IMR-90 (cell line): ENCODE measurements at regions not wholly inside any gene's neighbourhood (a gene's known extent, or its start where the extent isn't known, plus 50 kb on each side); places are given as distances from the start of the nearest gene placed in this dataset.

Experiments
- ATAC-seq: fragments of 200-7000 bp; cut with Tn5 transposase; 2 replicates; pipeline ENCODE4 v1.9.1; 2020; ENCODE audit warnings: low read depth, mild to moderate bottlenecking, moderate library complexity
- BruUV-seq: library from RNA; stranded (reverse); fragments of 400-500 nt; replicated peaks from 2 replicates; lab custom pipeline; 2021; lab: Mats Ljungman, UMichigan
- CTCF ChIA-PET: fragments of 300-600 bp; formaldehyde crosslinking; extraction: SDS; loops from one replicate; lab custom pipeline; 2021; ENCODE audit warnings: antibody characterized with exemption; lab: Yijun Ruan, JAX
- POLR2A ChIA-PET: fragments of 300-600 bp; sonication (Branson Sonifier 250); formaldehyde crosslinking; loops from one replicate; lab custom pipeline; 2022; ENCODE audit warnings: antibody characterized with exemption; ENCODE audit not compliant: unreplicated experiment; lab: Charles Lee
- DNase-seq: peaks from one replicate; pipeline ENCODE4 v3.0.0; 2013
- H2AFZ ChIP-seq: replicated peaks from 2 replicates; pipeline ENCODE3; 2013; ENCODE audit warnings: low read length, mild to moderate bottlenecking; ENCODE audit not compliant: poor library complexity
- H2AK5ac ChIP-seq: 2 replicates; pipeline ENCODE4 v1.6.1; 2013; ENCODE audit warnings: low read depth, low read length, inconsistent platforms
- H2AK9ac ChIP-seq: replicated peaks from 2 replicates; pipeline ENCODE3; 2013; ENCODE audit warnings: mild to moderate bottlenecking, low read depth, low read length, moderate library complexity; ENCODE audit not compliant: poor library complexity
- H2BK120ac ChIP-seq: 2 replicates; pipeline ENCODE4 v1.6.1; 2013; ENCODE audit warnings: low read depth, low read length, inconsistent platforms
- H2BK15ac ChIP-seq: 3 replicates; pipeline ENCODE4 v1.6.1; 2013; ENCODE audit warnings: low read depth, low read length, inconsistent platforms
- H2BK20ac ChIP-seq: 2 replicates; pipeline ENCODE4 v1.6.1; 2013; ENCODE audit warnings: low read depth, mild to moderate bottlenecking, inconsistent platforms, low read length, moderate library complexity
- H2BK5ac ChIP-seq: 2 replicates; pipeline ENCODE4 v1.6.1; 2013; ENCODE audit warnings: mild to moderate bottlenecking, low read depth, low read length, inconsistent platforms; ENCODE audit not compliant: poor library complexity, severe bottlenecking
- H3K14ac ChIP-seq: replicated peaks from 2 replicates; pipeline ENCODE4 v1.6.1; 2013; ENCODE audit warnings: low read depth, low read length, inconsistent platforms
- H3K18ac ChIP-seq: 2 replicates; pipeline ENCODE4 v1.6.1; 2013; ENCODE audit warnings: low read depth, low read length, control low read depth
- H3K23ac ChIP-seq: 2 replicates; pipeline ENCODE4 v1.6.1; 2013; ENCODE audit warnings: low read depth, low read length, inconsistent platforms
- H3K27ac ChIP-seq: 2 replicates; pipeline ENCODE4 v1.5.1; 2013; ENCODE audit warnings: mild to moderate bottlenecking, control low read depth, low read length; ENCODE audit not compliant: insufficient read depth
- H3K27me3 ChIP-seq: 2 replicates; pipeline ENCODE4 v1.6.1; 2013; ENCODE audit warnings: low read length; ENCODE audit not compliant: control insufficient read depth, insufficient read depth
- H3K36me3 ChIP-seq: 2 replicates; pipeline ENCODE4 v1.6.1; 2013; ENCODE audit warnings: low read length, mixed read lengths; ENCODE audit not compliant: control insufficient read depth, insufficient read depth
- H3K4ac ChIP-seq: 2 replicates; pipeline ENCODE4 v1.6.1; 2013; ENCODE audit warnings: low read depth, low read length, inconsistent platforms
- H3K4me1 ChIP-seq: 2 replicates; pipeline ENCODE4 v1.6.1; 2013; ENCODE audit warnings: low read length, mixed read lengths; ENCODE audit not compliant: control insufficient read depth, insufficient read depth
- H3K4me2 ChIP-seq: 2 replicates; pipeline ENCODE4 v1.6.1; 2013; ENCODE audit warnings: low read depth, mild to moderate bottlenecking, control low read depth, low read length, moderate library complexity
- H3K4me3 ChIP-seq: 2 replicates; pipeline ENCODE4 v1.5.1; 2013; ENCODE audit warnings: low read depth, mild to moderate bottlenecking, control low read depth, low read length, moderate library complexity; ENCODE audit not compliant: insufficient read depth
- H3K56ac ChIP-seq: 2 replicates; pipeline ENCODE4 v1.6.1; 2013; ENCODE audit warnings: low read length, inconsistent platforms; ENCODE audit not compliant: insufficient read depth; ENCODE audit errors: extremely low read depth
- H3K79me1 ChIP-seq, 2 experiments: 2 replicates each; pipeline ENCODE4 v1.6.1; 2013; ENCODE audit warnings: low read length in 2 of 2, inconsistent platforms in 1 of 2, low read depth in 1 of 2
- H3K9ac ChIP-seq: 2 replicates; pipeline ENCODE4 v1.6.1; 2013; ENCODE audit warnings: low read depth, low read length, control low read depth
- H3K9me1 ChIP-seq: 2 replicates; pipeline ENCODE4 v1.6.1; 2013; ENCODE audit warnings: low read length, inconsistent platforms; ENCODE audit not compliant: insufficient read depth
- H3K9me3 ChIP-seq: 2 replicates; pipeline ENCODE4 v1.6.1; 2013; ENCODE audit warnings: low read length; ENCODE audit not compliant: control insufficient read depth, insufficient read depth
- H4K20me1 ChIP-seq: 2 replicates; pipeline ENCODE4 v1.6.1; 2013; ENCODE audit warnings: low read length, inconsistent platforms; ENCODE audit not compliant: insufficient read depth
- H4K5ac ChIP-seq: 2 replicates; pipeline ENCODE4 v1.6.1; 2013; ENCODE audit warnings: mild to moderate bottlenecking, low read depth, low read length, control low read depth
- H4K8ac ChIP-seq, 2 experiments: 2 replicates each; pipeline ENCODE4 v1.6.1; 2013; ENCODE audit warnings: low read depth in 2 of 2, low read length in 2 of 2, control low read depth in 1 of 2, inconsistent platforms in 1 of 2
- H4K91ac ChIP-seq: 2 replicates; pipeline ENCODE4 v1.6.1; 2013; ENCODE audit warnings: low read depth, low read length, inconsistent platforms; ENCODE audit not compliant: insufficient read depth
- BHLHE40 ChIP-seq: fragments of 150-350 bp; IDR thresholded peaks from 2 replicates; pipeline ENCODE4 v1.6.1; 2016; ENCODE audit warnings: mild to moderate bottlenecking, low read depth, low read length
- CEBPB ChIP-seq: IDR thresholded peaks from 2 replicates; pipeline ENCODE4 v1.6.1; 2012; ENCODE audit warnings: low read depth, low read length, improper control_type of control experiment
- CHD1 ChIP-seq: IDR thresholded peaks from 2 replicates; pipeline ENCODE4 v1.6.1; 2012; ENCODE audit warnings: low read depth, low read length, improper control_type of control experiment
- ELK1 ChIP-seq: fragments of 150-350 bp; IDR thresholded peaks from 2 replicates; pipeline ENCODE4 v1.6.1; 2016; ENCODE audit warnings: low read depth, mild to moderate bottlenecking, low read length, moderate library complexity, borderline replicate concordance
- FOS ChIP-seq: fragments of 150-350 bp; IDR thresholded peaks from 2 replicates; pipeline ENCODE4 v1.6.1; 2016; ENCODE audit warnings: low read depth, low read length
- MAFK ChIP-seq: IDR thresholded peaks from 2 replicates; pipeline ENCODE4 v1.6.1; 2012; ENCODE audit warnings: low read depth, low read length, improper control_type of control experiment
- MAZ ChIP-seq: IDR thresholded peaks from 2 replicates; pipeline ENCODE4 v1.6.1; 2012; ENCODE audit warnings: low read depth, mild to moderate bottlenecking, low read length, improper control_type of control experiment, moderate library complexity, borderline replicate concordance
- MXI1 ChIP-seq: IDR thresholded peaks from 2 replicates; pipeline ENCODE4 v1.6.1; 2012; ENCODE audit warnings: low read depth, mild to moderate bottlenecking, low read length, moderate library complexity, borderline replicate concordance
- NFE2L2 ChIP-seq: fragments of 150-350 bp; IDR thresholded peaks from 2 replicates; pipeline ENCODE4 v1.6.1; 2016; ENCODE audit warnings: low read depth, mild to moderate bottlenecking, low read length
- POLR2A ChIP-seq: IDR thresholded peaks from 2 replicates; pipeline ENCODE4 v1.6.1; 2012; ENCODE audit warnings: mild to moderate bottlenecking, low read depth, low read length
- RAD21 ChIP-seq: IDR thresholded peaks from 2 replicates; pipeline ENCODE4 v1.6.1; 2012; ENCODE audit warnings: low read length, improper control_type of control experiment
- RCOR1 ChIP-seq: IDR thresholded peaks from 2 replicates; pipeline ENCODE4 v1.6.1; 2012; ENCODE audit warnings: mild to moderate bottlenecking, low read length, improper control_type of control experiment; ENCODE audit not compliant: insufficient replicate concordance
- RFX5 ChIP-seq: IDR thresholded peaks from 2 replicates; pipeline ENCODE4 v1.8.0; 2012; ENCODE audit warnings: low read depth, mild to moderate bottlenecking, low read length, moderate library complexity
- SMC3 ChIP-seq: fragments of 150-350 bp; IDR thresholded peaks from 2 replicates; pipeline ENCODE4 v1.6.1; 2016; ENCODE audit warnings: low read depth, mild to moderate bottlenecking, antibody characterized with exemption, low read length, moderate library complexity
- USF2 ChIP-seq: fragments of 150-350 bp; IDR thresholded peaks from 2 replicates; pipeline ENCODE4 v1.6.1; 2017; ENCODE audit warnings: mild to moderate bottlenecking, antibody characterized with exemption, low read length, low read depth
- WGBS, 2 experiments: methylation state at CpG; one replicate each; pipeline versions ENCODE4 v1.1.5 to v1.1.7; 2013; ENCODE audit warnings: missing lambda C conversion rate in 2 of 2; ENCODE audit not compliant: insufficient read length in 1 of 2; ENCODE audit errors: extremely low coverage in 2 of 2; 5-methylcytosine and 5-hydroxymethylcytosine counted together
- dilution Hi-C: fragments of 300-500 bp; cut with HindIII; formaldehyde crosslinking; loops from one replicate; pipeline ENCODE4 v1.14.3; 2018; ENCODE audit warnings: low sequenced_read_pairs; ENCODE audit not compliant: unreplicated experiment
- in situ Hi-C: fragments of 300-500 bp; cut with MboI; formaldehyde crosslinking; loops from 3 replicates; pipeline ENCODE4 v1.14.3; 2019; ENCODE audit warnings: low sequenced_read_pairs, inconsistent platforms, mixed read lengths
- intact Hi-C: fragments of 100-400 bp; cut with micrococcal nuclease; formaldehyde crosslinking; loops from 2 replicates; pipeline ENCODE4 v1.10.0; 2022
- TF ChIP-seq, protein P1 (sequence below): conservative IDR thresholded peaks from 2 replicates; pipeline ENCODE4 v1.5.1; 2012; ENCODE audit warnings: mild to moderate bottlenecking, low read depth, low read length, improper control_type of control experiment

DNA sequence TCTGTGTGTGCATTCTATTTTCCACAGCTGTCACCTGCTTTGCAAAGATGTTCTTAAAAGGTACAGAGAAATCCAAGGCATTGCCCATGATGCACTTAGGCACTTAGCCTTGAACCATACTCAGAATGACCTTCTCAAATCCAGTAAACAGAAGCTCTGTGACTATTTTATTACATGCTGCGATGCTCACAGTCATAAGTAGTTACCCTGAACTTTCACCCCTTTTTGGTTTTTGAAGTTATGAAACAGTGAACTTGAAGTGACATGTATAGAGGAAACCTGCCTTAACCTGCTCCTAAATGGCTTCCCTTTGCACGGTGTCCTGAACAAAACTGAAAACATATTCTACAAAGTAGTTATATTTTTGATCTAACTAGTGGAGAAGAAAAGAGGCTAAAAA, 100.4 kb downstream of the SLC10A2 start:
- Histone ChIP-seq H2BK15ac (no peak overlapping the region), H4K91ac (no peak overlapping the region), H4K20me1 (no peaks in the 10 kb centered on the region), H3K56ac (no peak overlapping the region), H3K36me3 (no peaks in the 10 kb centered on the region), H3K79me1 (no peaks in the 10 kb centered on the region), H3K9me3 (no peaks in the 10 kb centered on the region), H3K9ac (no peak overlapping the region), H2BK20ac (no peak overlapping the region), H3K27ac (no peak overlapping the region), H2AFZ (no peak overlapping the region), H3K4me2 (no peak overlapping the region), H3K4ac (no peak overlapping the region), H4K5ac (no peak overlapping the region), H4K8ac (no peak overlapping the region), H2AK5ac (no peak overlapping the region), H3K9me1 (no peaks in the 10 kb centered on the region), H2BK5ac (no peak overlapping the region), H2AK9ac (no peak overlapping the region), H3K23ac (no peak overlapping the region), H3K4me1 (no peaks in the 10 kb centered on the region), H3K14ac (no peak overlapping the region), H2BK120ac (no peak overlapping the region), H3K4me3 (no peak overlapping the region), H3K18ac (no peak overlapping the region), H3K27me3 (no peaks in the 10 kb centered on the region)
- TF ChIP-seq ELK1 (no peak), USF2 (no peak), MAFK (no peak), MXI1 (no peak), BHLHE40 (no peak), CHD1 (no peak), FOS (no peak), RFX5 (no peak), NFE2L2 (no peak), RCOR1 (no peak), SMC3 (no peak), RAD21 (no peak), CEBPB (no peak), MAZ (no peak), POLR2A (no peak)
- TF ChIP-seq, protein P1, sequence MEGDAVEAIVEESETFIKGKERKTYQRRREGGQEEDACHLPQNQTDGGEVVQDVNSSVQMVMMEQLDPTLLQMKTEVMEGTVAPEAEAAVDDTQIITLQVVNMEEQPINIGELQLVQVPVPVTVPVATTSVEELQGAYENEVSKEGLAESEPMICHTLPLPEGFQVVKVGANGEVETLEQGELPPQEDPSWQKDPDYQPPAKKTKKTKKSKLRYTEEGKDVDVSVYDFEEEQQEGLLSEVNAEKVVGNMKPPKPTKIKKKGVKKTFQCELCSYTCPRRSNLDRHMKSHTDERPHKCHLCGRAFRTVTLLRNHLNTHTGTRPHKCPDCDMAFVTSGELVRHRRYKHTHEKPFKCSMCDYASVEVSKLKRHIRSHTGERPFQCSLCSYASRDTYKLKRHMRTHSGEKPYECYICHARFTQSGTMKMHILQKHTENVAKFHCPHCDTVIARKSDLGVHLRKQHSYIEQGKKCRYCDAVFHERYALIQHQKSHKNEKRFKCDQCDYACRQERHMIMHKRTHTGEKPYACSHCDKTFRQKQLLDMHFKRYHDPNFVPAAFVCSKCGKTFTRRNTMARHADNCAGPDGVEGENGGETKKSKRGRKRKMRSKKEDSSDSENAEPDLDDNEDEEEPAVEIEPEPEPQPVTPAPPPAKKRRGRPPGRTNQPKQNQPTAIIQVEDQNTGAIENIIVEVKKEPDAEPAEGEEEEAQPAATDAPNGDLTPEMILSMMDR: no peak
- DNase-seq (no peak), ATAC-seq (no peak)
- ChIA-PET POLR2A (no interaction called here), CTCF (no interaction called here)
- in situ Hi-C loops (no loop called here), intact Hi-C loops (no loop called here), dilution Hi-C loops (no loop called here)
- BruUV-seq: no TSS peak
- WGBS, 2 experiments: no CpG with 5 or more reads among the region's 2 CpGs
